HG03025 (cell line): ENCODE measurements at regions not wholly inside any gene's neighbourhood (a gene's known extent, or its start where the extent isn't known, plus 50 kb on each side); places are given as distances from the start of the nearest gene placed in this dataset.
"Not testable (repeated sequence)": the region's sequence is repeated elsewhere in the genome, so short reads cannot be mapped to it uniquely, and the experiment has no call there.

ENCODE experiments used
- ATAC-seq: cut with Tn5 transposase; IDR thresholded peaks from one replicate; pipeline ENCODE4 v1.9.1; 2021; ENCODE audit warnings: mild to moderate bottlenecking, moderate library complexity; ENCODE audit not compliant: unreplicated experiment, low FRiP score

DNA sequence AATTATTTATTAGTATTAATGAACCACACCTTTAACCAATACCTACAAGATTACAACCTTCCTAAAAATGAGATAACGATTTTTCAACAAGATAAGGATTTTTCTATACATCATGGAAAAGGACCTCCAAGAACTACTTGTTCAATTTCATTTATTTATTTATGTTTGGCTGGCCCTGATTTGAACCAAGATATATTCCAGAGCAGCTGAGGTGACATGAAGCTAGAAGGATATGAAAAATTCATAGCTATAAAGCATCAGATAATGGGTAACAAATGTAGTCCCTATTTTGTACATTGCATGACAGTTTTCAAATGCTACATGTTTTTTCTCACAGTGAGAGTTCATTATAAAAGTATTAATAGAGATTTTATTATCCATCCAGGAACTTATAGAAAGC lies 798.5 kb upstream of the ARRDC3 start:
- no peak for ATAC-seq

DNA sequence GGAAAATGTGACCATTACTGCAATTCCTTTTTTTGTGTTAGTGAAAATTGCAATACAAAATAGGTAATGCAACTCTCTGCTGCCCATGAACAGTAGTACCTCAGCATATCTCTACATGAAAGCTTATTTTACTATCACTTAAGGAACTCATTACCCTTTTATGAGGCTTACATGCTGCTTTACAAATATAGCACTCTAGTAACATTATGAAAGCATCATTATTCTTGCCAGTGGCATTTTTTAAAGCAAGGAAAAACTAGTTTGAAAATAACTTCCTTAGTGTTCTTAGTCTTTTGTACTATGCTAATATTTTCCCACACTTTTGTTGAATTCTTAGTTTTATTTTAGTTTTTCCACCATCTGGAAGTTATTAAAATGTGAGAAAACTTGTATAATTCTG lies 797.3 kb upstream of the ARRDC3 start:
- no peak for ATAC-seq

DNA sequence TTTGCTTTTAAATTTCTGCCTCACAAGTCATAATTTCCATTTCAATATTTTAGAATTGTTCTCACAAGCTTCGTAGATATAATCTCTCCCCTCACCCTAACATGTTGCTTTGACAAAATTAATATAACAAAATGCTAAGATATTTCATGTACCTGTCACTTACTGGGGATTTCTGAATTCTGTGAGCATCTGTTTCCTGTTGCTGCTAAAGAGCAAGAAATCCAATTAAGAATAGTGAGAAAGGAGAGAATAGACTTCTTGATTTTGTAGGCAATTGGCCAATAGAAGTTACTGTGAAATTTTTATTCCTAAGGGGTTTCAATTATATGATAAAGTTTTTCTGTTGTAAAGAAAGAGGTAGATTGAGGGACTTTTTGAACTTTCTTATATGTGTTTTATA lies 796.5 kb upstream of the ARRDC3 start:
- no peak for ATAC-seq

DNA sequence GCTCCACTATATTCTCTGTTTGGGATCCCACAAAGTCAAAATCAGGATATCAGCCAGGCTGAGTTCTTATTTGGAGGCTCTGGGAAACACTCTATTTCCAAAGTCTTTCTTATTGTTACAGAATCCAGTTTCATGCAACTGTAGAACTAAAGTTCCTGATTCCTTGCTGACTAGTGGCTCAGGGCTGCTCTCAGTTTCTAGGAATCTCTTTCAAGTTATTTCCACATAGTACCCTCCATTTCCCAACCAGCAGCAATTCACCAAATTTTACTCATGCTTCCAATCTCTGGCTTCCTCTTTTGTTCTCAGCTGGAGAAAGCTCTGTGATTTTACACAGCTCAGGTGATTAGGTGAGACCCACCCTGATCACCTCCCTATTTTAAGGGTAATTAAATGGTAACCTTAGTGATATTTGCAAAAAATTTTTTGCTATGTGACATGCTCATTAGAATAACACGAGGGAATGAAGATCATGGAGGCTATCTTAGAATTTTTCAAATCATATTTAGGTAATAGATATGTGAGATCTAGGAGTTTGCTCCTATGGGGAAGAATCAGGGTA lies 794.9 kb upstream of the ARRDC3 start:
- ATAC-seq = no peak

DNA sequence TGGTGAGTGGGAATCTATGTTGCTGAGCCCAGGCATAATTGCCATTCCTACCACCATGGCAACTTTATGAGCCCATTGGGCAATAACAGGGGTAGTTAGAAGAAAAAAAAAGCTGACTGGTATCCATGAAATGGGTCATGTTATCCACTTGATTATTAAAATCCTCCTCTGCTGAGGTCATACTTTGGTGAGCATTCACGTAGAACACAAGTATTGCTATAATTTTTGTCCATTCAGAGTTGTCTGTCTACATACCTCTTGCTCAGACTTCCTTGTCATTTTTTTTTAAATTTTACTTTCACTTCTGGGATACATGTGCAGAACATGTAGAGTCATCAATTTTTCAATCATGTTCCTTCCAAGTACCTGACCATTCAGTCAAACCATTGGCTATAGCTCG lies 780.8 kb upstream of the ARRDC3 start:
- no peak for ATAC-seq

DNA sequence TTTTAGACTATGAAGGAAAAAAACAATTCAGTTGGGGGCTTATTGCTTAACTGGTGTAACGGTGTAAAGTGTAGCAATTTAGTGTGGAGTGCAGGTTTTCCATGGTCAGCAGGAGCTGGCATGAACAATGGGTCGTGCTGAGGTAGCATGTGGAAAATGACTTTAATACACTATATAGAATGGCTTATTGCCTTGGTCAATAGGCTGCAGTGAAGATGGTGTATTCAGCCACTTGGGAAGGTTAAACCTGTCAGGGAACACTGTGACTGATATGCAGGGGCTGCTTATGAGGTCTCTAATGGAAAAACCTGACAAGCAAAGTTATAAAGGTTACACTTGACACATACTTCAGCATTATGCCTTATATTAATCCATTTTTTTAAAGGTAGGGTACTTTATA lies 764.7 kb upstream of the ARRDC3 start:
- ATAC-seq = no peak

DNA sequence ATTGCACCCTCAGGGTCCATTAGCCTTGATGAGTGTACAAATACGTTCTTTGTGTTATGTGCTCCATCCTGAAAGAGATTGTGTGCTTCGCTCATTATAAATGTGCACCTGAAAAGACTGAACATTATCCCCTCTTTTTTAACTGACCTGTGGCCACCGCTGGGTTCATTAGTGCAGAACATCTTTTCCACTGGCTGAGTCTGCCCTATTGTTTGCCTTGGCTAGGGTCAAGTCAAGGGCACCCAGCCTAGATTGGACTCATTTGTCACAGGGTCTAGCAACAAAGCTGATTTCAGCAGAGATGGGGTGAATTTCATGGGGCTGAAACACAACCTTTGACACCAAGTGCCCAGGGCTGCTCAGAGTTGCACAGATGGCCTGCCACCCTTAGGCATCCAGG lies 764.1 kb upstream of the ARRDC3 start:
- no peak for ATAC-seq

DNA sequence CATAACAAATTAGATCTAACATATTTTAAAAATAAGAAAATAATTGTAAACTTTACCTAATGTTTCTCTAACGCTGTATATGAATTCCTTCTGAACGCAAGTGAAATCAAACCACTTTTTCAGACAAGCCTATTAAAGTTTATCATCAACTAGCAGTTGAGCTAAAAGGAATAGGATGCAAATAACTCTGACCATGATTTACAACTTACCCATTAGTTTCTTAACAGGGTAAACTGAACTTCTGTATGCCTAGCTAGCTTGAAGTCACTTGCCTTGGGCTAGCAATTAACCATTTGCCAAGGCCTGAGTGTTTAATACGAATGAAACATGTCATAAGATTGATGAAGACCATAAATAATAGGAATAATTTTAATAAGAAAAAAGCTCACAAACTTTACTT lies 762.7 kb upstream of the ARRDC3 start:
- no peak for ATAC-seq

DNA sequence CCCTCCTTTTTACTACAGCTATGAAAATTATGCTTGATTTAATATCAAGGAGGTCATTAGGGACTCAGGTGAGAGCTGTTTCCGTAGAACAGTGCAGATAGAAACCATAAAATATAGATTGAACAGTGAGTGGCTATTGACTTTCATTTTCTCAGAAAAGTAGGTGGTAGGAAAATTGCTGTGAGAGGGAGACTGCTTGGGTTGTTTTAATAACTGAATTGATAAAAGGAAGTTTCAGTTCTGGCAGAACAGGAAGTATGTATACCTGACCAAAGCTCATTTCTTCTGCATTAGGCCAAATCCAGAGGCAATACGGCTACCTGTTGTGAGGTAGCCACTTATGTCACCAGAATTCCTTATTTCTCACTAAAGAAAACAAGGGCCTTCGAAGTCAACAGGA lies 761.7 kb upstream of the ARRDC3 start:
- no peak for ATAC-seq

DNA sequence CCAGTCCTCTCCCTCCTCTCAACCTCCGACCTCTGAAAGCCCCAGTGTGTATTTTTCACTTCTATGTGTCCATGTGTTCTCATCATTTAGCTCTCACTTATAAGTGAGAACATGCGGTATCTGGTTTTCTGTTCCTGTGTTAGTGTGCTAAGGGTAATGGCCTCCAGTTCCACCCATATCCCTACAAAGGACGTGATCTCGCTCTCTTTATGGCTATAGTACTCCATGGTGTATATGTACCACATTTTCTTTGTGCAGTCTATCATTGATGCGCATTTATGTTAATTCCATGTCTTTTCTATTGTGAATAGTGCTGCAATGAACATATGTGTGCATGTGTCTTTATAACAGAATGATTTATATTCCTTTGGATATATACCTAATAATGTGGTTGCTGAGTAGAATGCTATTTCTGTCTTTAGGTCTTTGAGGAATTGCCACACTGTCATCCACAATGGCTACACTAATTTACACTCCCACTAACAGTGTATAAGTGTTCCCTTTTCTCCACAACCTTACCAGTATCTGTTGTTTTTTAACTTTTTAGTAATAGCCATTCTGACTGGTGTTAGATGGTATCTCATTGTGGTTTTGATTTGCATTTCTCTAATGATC lies 749.3 kb upstream of the ARRDC3 start:
- not testable (repeated sequence) for ATAC-seq

DNA sequence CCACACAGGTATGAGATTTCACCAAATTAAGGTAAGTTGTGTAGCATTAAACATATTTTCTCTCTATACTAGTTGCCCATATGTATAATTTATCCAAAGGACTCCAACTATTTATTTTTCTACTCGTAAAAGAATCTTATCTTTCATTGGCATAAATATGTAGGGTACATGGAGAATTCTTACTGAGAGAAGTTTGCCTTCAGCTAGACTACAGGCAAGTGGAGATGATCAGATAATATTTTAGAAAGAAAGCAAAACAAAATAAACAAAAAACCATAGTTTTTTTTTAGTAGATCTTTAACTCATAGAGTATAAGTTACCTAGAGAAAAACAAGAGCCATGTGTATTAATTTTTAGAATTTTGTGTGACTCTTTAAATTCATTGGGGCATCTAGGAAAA lies 743.1 kb upstream of the ARRDC3 start:
- ATAC-seq = no peak

DNA sequence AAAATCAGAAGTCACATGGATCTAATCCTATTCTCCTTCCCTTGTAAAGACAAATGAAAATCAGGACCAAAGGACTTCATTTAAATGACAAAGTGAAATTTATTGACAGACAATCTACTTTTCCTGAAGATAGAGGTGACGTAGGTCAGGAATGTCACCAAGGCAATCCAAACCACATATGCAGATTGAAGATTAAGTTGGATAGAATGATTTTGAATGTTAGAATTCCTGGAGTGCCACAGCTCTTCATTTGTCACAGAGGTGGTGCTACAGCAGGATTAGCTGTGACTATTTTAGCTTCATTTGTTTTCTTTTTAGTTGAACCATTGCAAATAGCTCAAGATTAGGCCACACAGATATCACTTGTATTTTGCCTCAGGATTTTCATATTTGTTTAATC lies 736.0 kb upstream of the ARRDC3 start:
- no peak for ATAC-seq

DNA sequence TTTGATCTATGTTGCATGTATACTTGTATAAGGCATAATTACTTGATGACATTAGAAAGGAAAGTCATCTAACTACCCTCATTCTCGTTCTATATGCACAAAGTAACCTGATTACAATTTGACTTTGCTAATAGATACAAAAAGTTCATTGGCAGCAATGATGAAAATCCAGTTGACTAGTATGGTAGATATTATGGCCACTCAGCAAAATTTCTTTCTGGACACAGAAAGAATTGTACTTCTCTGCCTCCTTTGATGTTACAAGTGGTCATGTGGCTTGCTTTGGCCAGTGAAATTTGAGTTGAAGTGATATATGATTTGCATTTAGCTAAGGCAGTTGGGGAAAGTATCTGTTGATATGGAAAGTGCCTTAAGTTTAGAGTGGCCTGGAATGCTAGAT lies 723.7 kb upstream of the ARRDC3 start:
- ATAC-seq = no peak

DNA sequence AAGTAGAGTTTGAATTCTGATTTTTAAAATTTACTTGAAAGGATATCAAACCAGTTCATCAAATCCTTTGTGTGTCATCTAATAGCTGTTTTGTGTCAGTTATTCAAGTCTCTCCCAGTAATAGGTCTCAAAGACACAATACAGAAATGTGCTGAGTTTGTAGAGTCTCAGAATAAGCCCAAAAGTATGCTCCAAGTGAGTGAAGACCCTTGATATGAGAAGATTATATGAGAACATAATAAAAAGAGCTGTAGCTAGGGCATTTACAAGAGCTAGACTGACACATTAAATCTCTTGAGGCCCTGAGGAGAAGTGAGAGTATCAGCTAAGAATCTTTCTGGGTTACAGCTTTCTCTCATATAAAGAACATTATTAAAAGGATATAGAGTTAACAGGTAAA lies 721.0 kb upstream of the ARRDC3 start:
- no peak for ATAC-seq

DNA sequence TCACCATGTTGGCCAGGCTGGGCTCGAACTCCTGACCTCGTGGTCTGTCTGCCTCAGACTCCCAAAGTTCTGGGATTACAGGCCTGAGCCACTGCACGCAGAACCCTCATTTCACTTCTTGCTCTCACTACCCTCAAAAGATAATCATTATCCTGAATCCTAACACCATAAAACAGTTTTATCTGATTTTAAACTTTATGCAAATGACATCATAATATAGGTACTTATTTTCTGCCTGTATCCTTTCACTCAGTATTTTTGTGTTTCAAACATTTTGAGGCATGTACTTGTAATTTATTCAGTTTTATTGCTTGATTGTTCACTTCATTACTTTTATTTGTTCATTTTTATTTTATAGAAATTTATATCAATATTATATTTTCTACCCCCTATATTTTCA lies 719.2 kb upstream of the ARRDC3 start:
- ATAC-seq = no peak

DNA sequence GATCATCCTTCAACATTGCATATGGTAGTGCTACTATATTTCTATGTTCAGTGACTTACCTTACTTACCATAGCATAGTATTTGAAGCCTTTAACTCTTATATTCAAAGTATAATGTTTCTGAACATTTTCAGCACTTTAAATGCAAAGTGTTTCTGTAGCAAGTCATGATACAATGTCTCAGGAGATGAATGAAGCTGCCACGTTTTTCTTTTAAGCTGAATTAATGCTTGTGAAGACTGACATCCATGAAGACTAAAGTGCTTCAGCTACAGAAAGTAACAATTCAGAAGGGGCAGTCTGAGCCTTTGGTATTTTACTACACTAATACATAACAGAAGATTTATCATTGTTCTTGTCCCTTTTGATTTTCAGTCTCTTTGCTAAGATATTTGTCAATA lies 709.1 kb upstream of the ARRDC3 start:
- ATAC-seq = no peak

DNA sequence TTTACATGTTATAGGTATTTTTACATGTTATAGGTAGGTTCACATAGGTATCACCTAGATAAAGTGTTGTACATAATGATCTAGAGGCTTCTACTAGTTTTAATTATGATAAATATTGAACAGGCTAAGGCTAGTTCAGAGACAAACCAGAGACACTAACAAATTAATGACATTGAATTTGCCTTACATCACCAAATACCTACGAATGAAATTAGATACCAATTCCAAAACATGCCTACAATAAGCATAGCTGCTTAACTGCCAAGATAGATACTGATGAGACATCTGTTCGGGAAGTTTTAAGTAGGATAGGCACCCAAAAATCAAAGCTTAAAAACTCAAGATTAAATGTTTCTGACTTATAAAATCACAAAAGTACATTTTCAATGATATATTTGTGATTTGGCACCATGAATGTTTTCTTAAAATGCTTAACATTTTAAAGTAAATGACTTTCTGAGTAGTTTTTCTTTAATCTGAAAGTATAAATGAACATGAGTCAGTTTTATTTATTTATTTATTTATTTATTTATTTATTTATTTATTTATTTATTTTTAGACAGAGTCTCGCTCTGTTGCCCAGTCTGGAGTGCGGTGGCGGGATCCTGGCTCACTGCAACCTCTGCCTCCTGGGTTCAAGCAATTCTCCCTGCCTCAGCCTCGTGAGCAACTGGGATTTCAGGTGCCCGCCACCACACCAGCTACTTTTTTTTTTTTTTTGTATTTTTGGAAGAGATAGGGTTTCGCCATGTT lies 703.1 kb upstream of the ARRDC3 start:
- no peak for ATAC-seq

DNA sequence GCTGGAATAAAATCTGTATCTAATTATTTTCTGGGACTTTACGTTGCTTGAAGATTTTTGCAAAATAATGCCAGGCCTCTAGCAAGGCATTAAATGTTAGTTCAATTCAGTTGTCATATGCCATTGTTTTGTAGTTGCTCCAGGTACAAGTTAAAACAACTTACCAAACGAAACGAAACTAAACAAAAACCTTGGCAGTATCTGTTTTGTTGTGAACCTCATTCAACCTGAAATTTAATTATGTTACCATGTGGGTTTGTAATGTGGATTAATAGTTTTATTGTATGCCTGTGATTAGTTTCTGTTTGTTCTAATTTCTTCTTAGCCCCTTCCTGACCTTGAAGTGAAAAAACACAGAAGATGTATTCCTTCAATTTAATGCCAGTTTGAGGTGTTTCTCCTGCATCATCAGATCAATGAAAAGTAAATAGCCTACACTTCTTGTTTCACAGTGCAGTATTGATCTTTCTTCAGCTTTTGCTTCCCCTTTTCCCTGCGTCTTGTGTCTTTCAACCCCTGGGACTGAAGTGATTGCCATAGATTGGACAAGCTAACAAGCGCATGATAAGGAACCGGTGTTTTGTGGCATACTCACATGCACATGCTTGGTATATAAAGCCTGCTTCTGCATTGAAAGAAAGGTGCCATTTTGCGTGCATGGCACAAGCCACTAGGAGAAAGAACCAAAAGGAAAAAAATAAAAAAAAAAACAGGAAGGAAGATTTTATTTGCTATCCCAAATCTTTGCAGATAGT lies 699.0 kb upstream of the ARRDC3 start:
- ATAC-seq = no peak

DNA sequence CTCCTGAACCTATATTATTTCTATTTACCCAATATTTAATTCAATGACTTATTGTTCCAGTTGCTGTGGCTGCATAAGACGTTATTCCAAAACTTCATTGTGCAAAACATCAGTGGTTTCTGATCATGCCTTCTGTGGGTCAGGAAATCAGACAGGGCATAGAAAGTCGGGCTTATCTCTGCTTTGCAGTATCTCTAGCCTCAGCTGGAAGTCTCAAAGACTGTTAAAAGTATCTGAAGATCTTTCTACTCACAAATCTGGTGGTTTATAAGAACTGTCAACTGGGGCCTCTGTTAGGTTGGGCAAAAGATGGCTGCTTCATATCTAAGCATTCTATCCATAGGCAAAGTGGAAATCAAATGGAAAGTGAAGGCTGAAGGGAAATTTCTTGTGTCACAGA lies 687.7 kb upstream of the ARRDC3 start:
- ATAC-seq = no peak

DNA sequence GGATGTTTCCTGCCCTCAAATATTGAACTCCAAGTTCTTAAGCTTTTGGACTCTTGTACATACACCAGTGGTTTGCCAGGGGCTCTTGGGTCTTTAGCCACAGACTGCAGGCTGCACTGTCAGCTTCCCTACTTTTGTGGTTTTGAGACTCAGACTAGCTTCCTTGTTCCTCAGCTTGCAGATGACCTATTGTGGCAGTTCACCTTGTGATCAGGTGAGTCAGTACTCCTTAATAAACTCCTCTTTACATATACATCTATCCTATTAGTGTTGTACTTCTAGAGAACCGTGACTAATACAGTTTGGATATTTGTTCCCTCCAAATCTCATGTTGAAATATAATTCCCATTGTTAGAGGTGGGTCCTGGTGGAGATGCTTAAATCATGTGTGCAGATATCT lies 681.9 kb upstream of the ARRDC3 start:
- ATAC-seq = no peak

DNA sequence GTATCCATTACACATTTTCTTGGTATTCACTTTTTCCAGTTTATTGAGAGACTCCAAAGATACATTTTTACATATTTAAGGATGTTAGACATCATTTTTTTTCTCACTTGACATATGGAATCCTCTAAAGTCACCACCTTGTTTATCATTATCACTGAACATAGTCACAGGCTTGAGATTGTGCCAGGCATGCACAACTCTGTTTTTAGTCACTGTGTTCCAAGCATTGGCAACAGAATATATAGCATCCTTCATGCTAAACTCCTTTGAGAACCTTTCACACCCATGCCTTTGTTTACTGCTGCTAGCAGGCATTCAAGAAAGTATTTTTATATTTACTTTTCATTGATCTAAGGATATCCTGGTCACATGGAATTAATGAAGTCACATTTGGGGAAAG lies 668.6 kb upstream of the ARRDC3 start:
- no peak for ATAC-seq

DNA sequence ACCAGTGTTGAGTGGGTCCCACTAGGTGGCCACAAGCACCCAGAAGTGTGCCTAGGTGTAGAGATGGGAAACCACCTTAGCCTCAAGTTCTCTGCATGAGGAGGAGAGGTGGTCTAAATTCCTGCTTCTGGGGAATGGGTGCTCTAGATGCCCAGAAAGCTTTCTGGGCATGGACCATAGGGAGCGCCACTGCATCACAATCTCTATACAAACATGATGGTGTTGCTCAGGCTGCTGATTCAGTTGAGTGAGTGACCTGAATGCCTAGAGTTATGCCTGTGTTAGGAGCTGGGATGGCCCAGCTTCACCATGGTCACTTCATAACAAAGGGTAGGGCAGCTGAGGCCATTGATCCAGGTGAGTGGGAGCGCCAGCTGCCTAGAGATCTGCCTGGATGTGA lies 667.9 kb upstream of the ARRDC3 start:
- ATAC-seq = no peak
